Activated naive CD4-positive, alpha-beta T cell treated with anti-CD3 and anti-CD28 coated beads, Interleukin-2, amount 50 U/mL, for 24 hours (primary cell): ENCODE measurements at regions not wholly inside any gene's neighbourhood (a gene's known extent, or its start where the extent isn't known, plus 50 kb on each side); places are given as distances from the start of the nearest gene placed in this dataset.

Experiments used
- H3K27ac Mint-ChIP-seq: one replicate; pipeline ENCODE4 v1.8.0; 2021; ENCODE audit warnings: mild to moderate bottlenecking, mixed read lengths
- H3K27me3 Mint-ChIP-seq: one replicate; pipeline ENCODE4 v1.8.0; 2021; ENCODE audit warnings: mixed read lengths
- H3K36me3 Mint-ChIP-seq: one replicate; pipeline ENCODE4 v1.8.0; 2021; ENCODE audit warnings: mixed read lengths
- H3K4me1 Mint-ChIP-seq: one replicate; pipeline ENCODE4 v1.8.0; 2021; ENCODE audit warnings: mixed read lengths
- H3K4me3 Mint-ChIP-seq: one replicate; pipeline ENCODE4 v1.8.0; 2021; ENCODE audit warnings: mild to moderate bottlenecking, mixed read lengths
- H3K9me3 Mint-ChIP-seq: one replicate; pipeline ENCODE4 v1.8.0; 2021; ENCODE audit warnings: mixed read lengths

- no peak overlapping the region for H3K27ac Mint-ChIP-seq
- H3K4me3 Mint-ChIP-seq, result no peak overlapping the region
- no peaks in the 10 kb centered on the region for H3K36me3 Mint-ChIP-seq
- no peaks in the 10 kb centered on the region for H3K4me1 Mint-ChIP-seq
- H3K27me3 Mint-ChIP-seq, result peaks cover 6% of the 10 kb centered on the region
- no peaks in the 10 kb centered on the region for H3K9me3 Mint-ChIP-seq
Measured at GRCh38 chr11:103530257-103530656, 421.0 kb downstream of the DYNC2H1 start.

GRCh38 chr11:103532133-103532788 is 423.0 kb downstream of the DYNC2H1 start:
- no peaks in the 10 kb centered on the region for H3K4me1 Mint-ChIP-seq
- H3K27me3 Mint-ChIP-seq, result peaks cover 6% of the 10 kb centered on the region
- no peak overlapping the region for H3K27ac Mint-ChIP-seq
- no peak overlapping the region for H3K4me3 Mint-ChIP-seq
- no peaks in the 10 kb centered on the region for H3K9me3 Mint-ChIP-seq
- no peaks in the 10 kb centered on the region for H3K36me3 Mint-ChIP-seq

GRCh38 chr11:103534191-103534590 is 425.0 kb downstream of the DYNC2H1 start:
- no peaks in the 10 kb centered on the region for H3K9me3 Mint-ChIP-seq
- H3K4me3 Mint-ChIP-seq, result no peak overlapping the region
- no peak overlapping the region for H3K27ac Mint-ChIP-seq
- H3K36me3 Mint-ChIP-seq, result no peaks in the 10 kb centered on the region
- peaks cover 10% of the 10 kb centered on the region for H3K27me3 Mint-ChIP-seq
- H3K4me1 Mint-ChIP-seq, result no peaks in the 10 kb centered on the region

- Mint-ChIP-seq H3K27ac (no peak overlapping the region), H3K27me3 (peaks cover 10% of the 10 kb centered on the region), H3K4me1 (no peaks in the 10 kb centered on the region), H3K9me3 (no peaks in the 10 kb centered on the region), H3K4me3 (no peak overlapping the region), H3K36me3 (no peaks in the 10 kb centered on the region)
Measured at GRCh38 chr11:103534959-103535358, 425.7 kb downstream of the DYNC2H1 start.

GRCh38 chr11:103536335-103536722 is 427.1 kb downstream of the DYNC2H1 start:
- H3K4me1 Mint-ChIP-seq, result no peaks in the 10 kb centered on the region
- peaks cover 4% of the 10 kb centered on the region for H3K9me3 Mint-ChIP-seq
- no peak overlapping the region for H3K27ac Mint-ChIP-seq
- no peaks in the 10 kb centered on the region for H3K36me3 Mint-ChIP-seq
- H3K4me3 Mint-ChIP-seq, result no peak overlapping the region
- peaks cover 10% of the 10 kb centered on the region for H3K27me3 Mint-ChIP-seq

- Mint-ChIP-seq H3K27me3 (peaks cover 10% of the 10 kb centered on the region), H3K36me3 (no peaks in the 10 kb centered on the region), H3K9me3 (peaks cover 4% of the 10 kb centered on the region), H3K4me3 (no peak overlapping the region), H3K4me1 (no peaks in the 10 kb centered on the region), H3K27ac (no peak overlapping the region)
Measured at GRCh38 chr11:103537904-103538502, 428.8 kb downstream of the DYNC2H1 start.

GRCh38 chr11:103539166-103539565 is 429.9 kb downstream of the DYNC2H1 start:
- no peak overlapping the region for H3K27ac Mint-ChIP-seq
- H3K27me3 Mint-ChIP-seq, result peaks cover 5% of the 10 kb centered on the region
- H3K9me3 Mint-ChIP-seq, result peaks cover 4% of the 10 kb centered on the region
- H3K4me1 Mint-ChIP-seq, result no peaks in the 10 kb centered on the region
- H3K36me3 Mint-ChIP-seq, result no peaks in the 10 kb centered on the region
- no peak overlapping the region for H3K4me3 Mint-ChIP-seq

GRCh38 chr11:103541186-103541795 is 432.1 kb downstream of the DYNC2H1 start:
- peaks cover 4% of the 10 kb centered on the region for H3K9me3 Mint-ChIP-seq

GRCh38 chr11:103542851-103543250 is 433.6 kb downstream of the DYNC2H1 start:
- H3K4me3 Mint-ChIP-seq, result no peak overlapping the region

More at GRCh38 chr11:103541186-103541795, 432.1 kb downstream of the DYNC2H1 start:
- Mint-ChIP-seq H3K27me3 (peaks cover 6% of the 10 kb centered on the region), H3K36me3 (no peaks in the 10 kb centered on the region), H3K4me1 (no peaks in the 10 kb centered on the region), H3K27ac (no peak overlapping the region), H3K4me3 (no peak overlapping the region)

GRCh38 chr11:103543456-103543855 is 434.2 kb downstream of the DYNC2H1 start:
- Mint-ChIP-seq H3K27ac (no peak overlapping the region), H3K4me3 (no peak overlapping the region), H3K27me3 (peaks cover 4% of the 10 kb centered on the region), H3K4me1 (no peaks in the 10 kb centered on the region), H3K36me3 (no peaks in the 10 kb centered on the region), H3K9me3 (peaks cover 4% of the 10 kb centered on the region)

More at GRCh38 chr11:103542851-103543250, 433.6 kb downstream of the DYNC2H1 start:
- Mint-ChIP-seq H3K36me3 (no peaks in the 10 kb centered on the region), H3K4me1 (no peaks in the 10 kb centered on the region), H3K9me3 (peaks cover 4% of the 10 kb centered on the region), H3K27ac (no peak overlapping the region), H3K27me3 (peaks cover 4% of the 10 kb centered on the region)

- Mint-ChIP-seq H3K4me3 (no peak overlapping the region), H3K27me3 (peaks cover 1% of the 10 kb centered on the region), H3K27ac (no peak overlapping the region), H3K36me3 (no peaks in the 10 kb centered on the region), H3K4me1 (no peaks in the 10 kb centered on the region), H3K9me3 (peaks cover 4% of the 10 kb centered on the region)
Measured at GRCh38 chr11:103544874-103545273, 435.6 kb downstream of the DYNC2H1 start.

- Mint-ChIP-seq H3K36me3 (no peaks in the 10 kb centered on the region), H3K9me3 (peaks cover 1% of the 10 kb centered on the region), H3K27ac (no peak overlapping the region), H3K27me3 (peaks cover 1% of the 10 kb centered on the region), H3K4me3 (no peak overlapping the region), H3K4me1 (no peaks in the 10 kb centered on the region)
Measured at GRCh38 chr11:103545551-103545950, 436.3 kb downstream of the DYNC2H1 start.

- Mint-ChIP-seq H3K4me3 (no peak overlapping the region), H3K27me3 (peaks cover 1% of the 10 kb centered on the region), H3K9me3 (no peaks in the 10 kb centered on the region), H3K36me3 (no peaks in the 10 kb centered on the region), H3K4me1 (no peaks in the 10 kb centered on the region), H3K27ac (no peak overlapping the region)
Measured at GRCh38 chr11:103546236-103546635, 437.0 kb downstream of the DYNC2H1 start.

- Mint-ChIP-seq H3K36me3 (no peaks in the 10 kb centered on the region), H3K4me1 (no peaks in the 10 kb centered on the region), H3K9me3 (no peaks in the 10 kb centered on the region), H3K4me3 (no peak overlapping the region), H3K27me3 (peaks cover 1% of the 10 kb centered on the region), H3K27ac (no peak overlapping the region)
Measured at GRCh38 chr11:103547024-103547423, 437.8 kb downstream of the DYNC2H1 start.

GRCh38 chr11:103547691-103548090 is 438.5 kb downstream of the DYNC2H1 start:
- no peak overlapping the region for H3K4me3 Mint-ChIP-seq
- H3K9me3 Mint-ChIP-seq, result no peaks in the 10 kb centered on the region
- no peaks in the 10 kb centered on the region for H3K4me1 Mint-ChIP-seq
- no peak overlapping the region for H3K27ac Mint-ChIP-seq
- H3K27me3 Mint-ChIP-seq, result peaks cover 1% of the 10 kb centered on the region
- no peaks in the 10 kb centered on the region for H3K36me3 Mint-ChIP-seq

GRCh38 chr11:103548838-103549237 is 439.6 kb downstream of the DYNC2H1 start:
- Mint-ChIP-seq H3K9me3 (no peaks in the 10 kb centered on the region), H3K27ac (no peak overlapping the region), H3K4me1 (no peaks in the 10 kb centered on the region), H3K36me3 (no peaks in the 10 kb centered on the region), H3K27me3 (peaks cover 1% of the 10 kb centered on the region), H3K4me3 (no peak overlapping the region)
